ENCODE measurements at regions not wholly inside any gene's neighbourhood (a gene's known extent, or its start where the extent isn't known, plus 50 kb on each side); places are given as distances from the start of the nearest gene placed in this dataset.

DNA sequence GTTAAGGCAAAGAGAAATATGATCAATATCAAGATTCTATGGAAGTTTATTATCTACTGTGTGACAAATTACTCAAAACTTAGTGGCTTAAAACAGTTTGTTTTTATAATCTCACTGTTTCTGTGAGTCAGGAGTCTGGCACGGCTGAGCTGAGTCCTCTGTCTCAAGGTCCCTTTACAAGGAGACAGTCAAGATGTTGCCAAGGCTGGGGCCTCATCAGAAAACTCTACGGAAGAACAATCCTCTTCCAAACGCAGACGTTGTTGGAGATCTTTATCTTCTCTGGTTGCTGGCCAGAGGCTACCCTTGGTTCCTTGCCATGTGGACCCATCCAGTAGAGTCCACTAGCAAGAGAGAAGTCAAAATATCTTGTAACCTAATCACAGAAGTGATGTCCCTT is 100.6 kb upstream of the CCND2 start (continued):
- TF ChIP-seq, protein P1, sequence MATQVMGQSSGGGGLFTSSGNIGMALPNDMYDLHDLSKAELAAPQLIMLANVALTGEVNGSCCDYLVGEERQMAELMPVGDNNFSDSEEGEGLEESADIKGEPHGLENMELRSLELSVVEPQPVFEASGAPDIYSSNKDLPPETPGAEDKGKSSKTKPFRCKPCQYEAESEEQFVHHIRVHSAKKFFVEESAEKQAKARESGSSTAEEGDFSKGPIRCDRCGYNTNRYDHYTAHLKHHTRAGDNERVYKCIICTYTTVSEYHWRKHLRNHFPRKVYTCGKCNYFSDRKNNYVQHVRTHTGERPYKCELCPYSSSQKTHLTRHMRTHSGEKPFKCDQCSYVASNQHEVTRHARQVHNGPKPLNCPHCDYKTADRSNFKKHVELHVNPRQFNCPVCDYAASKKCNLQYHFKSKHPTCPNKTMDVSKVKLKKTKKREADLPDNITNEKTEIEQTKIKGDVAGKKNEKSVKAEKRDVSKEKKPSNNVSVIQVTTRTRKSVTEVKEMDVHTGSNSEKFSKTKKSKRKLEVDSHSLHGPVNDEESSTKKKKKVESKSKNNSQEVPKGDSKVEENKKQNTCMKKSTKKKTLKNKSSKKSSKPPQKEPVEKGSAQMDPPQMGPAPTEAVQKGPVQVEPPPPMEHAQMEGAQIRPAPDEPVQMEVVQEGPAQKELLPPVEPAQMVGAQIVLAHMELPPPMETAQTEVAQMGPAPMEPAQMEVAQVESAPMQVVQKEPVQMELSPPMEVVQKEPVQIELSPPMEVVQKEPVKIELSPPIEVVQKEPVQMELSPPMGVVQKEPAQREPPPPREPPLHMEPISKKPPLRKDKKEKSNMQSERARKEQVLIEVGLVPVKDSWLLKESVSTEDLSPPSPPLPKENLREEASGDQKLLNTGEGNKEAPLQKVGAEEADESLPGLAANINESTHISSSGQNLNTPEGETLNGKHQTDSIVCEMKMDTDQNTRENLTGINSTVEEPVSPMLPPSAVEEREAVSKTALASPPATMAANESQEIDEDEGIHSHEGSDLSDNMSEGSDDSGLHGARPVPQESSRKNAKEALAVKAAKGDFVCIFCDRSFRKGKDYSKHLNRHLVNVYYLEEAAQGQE (IDR thresholded peaks at IDR 0.05; ENCODE audit: low read depth, low read length) = no peak
- TF ChIP-seq, protein P2, sequence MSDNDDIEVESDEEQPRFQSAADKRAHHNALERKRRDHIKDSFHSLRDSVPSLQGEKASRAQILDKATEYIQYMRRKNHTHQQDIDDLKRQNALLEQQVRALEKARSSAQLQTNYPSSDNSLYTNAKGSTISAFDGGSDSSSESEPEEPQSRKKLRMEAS (IDR thresholded peaks at IDR 0.05; ENCODE audit: low read depth) = no peak
- TF ChIP-seq TCF12 (IDR thresholded peaks at IDR 0.05) (no peak), POLR2AphosphoS5 (IDR thresholded peaks at IDR 0.05; ENCODE audit: low read depth, low read length) (no peak), GATA2 (CRISPR knock-in tag; IDR thresholded peaks at IDR 0.05) (no peak), SMC3 (IDR thresholded peaks at IDR 0.05; ENCODE audit: low read depth, low read length) (no peak), MXI1 (IDR thresholded peaks at IDR 0.05; ENCODE audit: low read depth, low read length) (no peak)
- TF ChIP-seq, protein P3, sequence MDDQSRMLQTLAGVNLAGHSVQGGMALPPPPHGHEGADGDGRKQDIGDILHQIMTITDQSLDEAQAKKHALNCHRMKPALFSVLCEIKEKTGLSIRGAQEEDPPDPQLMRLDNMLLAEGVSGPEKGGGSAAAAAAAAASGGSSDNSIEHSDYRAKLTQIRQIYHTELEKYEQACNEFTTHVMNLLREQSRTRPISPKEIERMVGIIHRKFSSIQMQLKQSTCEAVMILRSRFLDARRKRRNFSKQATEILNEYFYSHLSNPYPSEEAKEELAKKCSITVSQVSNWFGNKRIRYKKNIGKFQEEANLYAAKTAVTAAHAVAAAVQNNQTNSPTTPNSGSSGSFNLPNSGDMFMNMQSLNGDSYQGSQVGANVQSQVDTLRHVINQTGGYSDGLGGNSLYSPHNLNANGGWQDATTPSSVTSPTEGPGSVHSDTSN (IDR thresholded peaks at IDR 0.05) = no peak

DNA sequence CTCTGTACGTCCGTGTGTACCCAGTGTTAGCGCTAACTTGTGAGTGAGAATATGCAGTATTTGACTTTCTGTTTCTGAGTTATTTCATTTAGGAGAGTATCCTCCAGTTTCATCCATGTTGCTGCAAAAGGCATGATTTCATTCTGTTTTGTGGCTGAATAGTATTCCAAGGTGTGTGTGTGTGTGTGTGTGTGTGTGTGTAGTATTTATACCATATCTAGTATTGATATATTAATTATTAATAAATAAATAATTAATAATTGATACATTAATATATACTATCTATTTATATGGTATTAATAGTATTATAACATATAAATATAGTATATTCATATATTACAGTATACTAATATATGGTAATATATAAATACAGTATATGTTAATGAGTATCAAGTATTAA is 101.8 kb upstream of the CCND2 start:
- Histone ChIP-seq H2AFZ (ENCODE audit: low read depth) (no peak overlapping the region), H3K9ac (no peak overlapping the region), H3K79me2 (ENCODE audit: insufficient read depth) (no peaks in the 10 kb centered on the region), H3F3A (replicated peaks; ENCODE audit: insufficient read depth) (no peaks in the 10 kb centered on the region), H3K27ac (ENCODE audit: low read depth in 2 of 2, low read length in 1 of 2) (no peak overlapping the region), H3K36me3 (replicated peaks in 1 of 2; ENCODE audit: control insufficient read depth in 1 of 2, insufficient read depth in 2 of 2, low read length in 1 of 2) (no peaks in the 10 kb centered on the region), H4K20me1 (ENCODE audit: insufficient read depth) (no peaks in the 10 kb centered on the region), H3K4me3 (ENCODE audit: low read depth in 2 of 2, low read length in 1 of 2) (no peak overlapping the region), H3K9me3 (no peaks in the 10 kb centered on the region), H3K4me2 (no peak overlapping the region), H3K9me2 (no peaks in the 10 kb centered on the region), H3K27me3 (ENCODE audit: insufficient read depth) (no peaks in the 10 kb centered on the region; the same call in 1 of the 2 replicates), H3K4me1 (ENCODE audit: control insufficient read depth in 1 of 2, insufficient read depth in 2 of 2, low read depth in 1 of 2, low read length in 1 of 2) (no peaks in the 10 kb centered on the region)
- WGBS (ENCODE audit: low lambda C conversion rate) = 41% methylated on average over 3 of the region's 3 CpGs
- TF ChIP-seq RCOR1 (IDR thresholded peaks at IDR 0.05; ENCODE audit: low read length) (no peak), JUND (IDR thresholded peaks at IDR 0.05) (no peak), FOXJ3 (CRISPR knock-in tag; IDR thresholded peaks at IDR 0.05) (no peak)
- TF ChIP-seq, protein P4, sequence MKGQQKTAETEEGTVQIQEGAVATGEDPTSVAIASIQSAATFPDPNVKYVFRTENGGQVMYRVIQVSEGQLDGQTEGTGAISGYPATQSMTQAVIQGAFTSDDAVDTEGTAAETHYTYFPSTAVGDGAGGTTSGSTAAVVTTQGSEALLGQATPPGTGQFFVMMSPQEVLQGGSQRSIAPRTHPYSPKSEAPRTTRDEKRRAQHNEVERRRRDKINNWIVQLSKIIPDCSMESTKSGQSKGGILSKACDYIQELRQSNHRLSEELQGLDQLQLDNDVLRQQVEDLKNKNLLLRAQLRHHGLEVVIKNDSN (IDR thresholded peaks at IDR 0.05; ENCODE audit: borderline replicate concordance, low read depth) = no peak
- CTCF ChIA-PET = no interaction called here
- DNase-seq = no peak
- POLR2A ChIA-PET = no interaction called here
